HG03521 (cell line): ENCODE measurements at regions not wholly inside any gene's neighbourhood (a gene's known extent, or its start where the extent isn't known, plus 50 kb on each side); places are given as distances from the start of the nearest gene placed in this dataset.
"Not testable (repeated sequence)": the region's sequence is repeated elsewhere in the genome, so short reads cannot be mapped to it uniquely, and the experiment has no call there.

Source experiments
- ATAC-seq: cut with Tn5 transposase; IDR thresholded peaks from one replicate; pipeline ENCODE4 v1.9.1; 2021; ENCODE audit warnings: mild to moderate bottlenecking, moderate library complexity; ENCODE audit not compliant: unreplicated experiment

- not testable (repeated sequence) for ATAC-seq
Measured at GRCh38 chr11:25488176-25488575, 843.8 kb upstream of the ANO3 start.

GRCh38 chr11:25501426-25501825 lies 830.5 kb upstream of the ANO3 start:
- not testable (repeated sequence) for ATAC-seq

- no peak for ATAC-seq
Measured at GRCh38 chr11:25515576-25515975, 816.4 kb upstream of the ANO3 start.

GRCh38 chr11:25520459-25520858 lies 811.5 kb upstream of the ANO3 start:
- ATAC-seq, result no peak

- ATAC-seq, result no peak
Measured at GRCh38 chr11:25527841-25528240, 804.1 kb upstream of the ANO3 start.

- no peak for ATAC-seq
Measured at GRCh38 chr11:25529572-25529971, 802.4 kb upstream of the ANO3 start.

GRCh38 chr11:25535467-25536272 lies 796.3 kb upstream of the ANO3 start:
- ATAC-seq, result no peak

- no peak for ATAC-seq
Measured at GRCh38 chr11:25536289-25536688, 795.6 kb upstream of the ANO3 start.

- ATAC-seq, result no peak
Measured at GRCh38 chr11:25537393-25537792, 794.5 kb upstream of the ANO3 start.

GRCh38 chr11:25547292-25547691 lies 784.6 kb upstream of the ANO3 start:
- no peak for ATAC-seq

- ATAC-seq, result no peak
Measured at GRCh38 chr11:25562417-25562816, 769.5 kb upstream of the ANO3 start.

GRCh38 chr11:25565846-25566245 lies 766.1 kb upstream of the ANO3 start:
- ATAC-seq, result no peak

GRCh38 chr11:25566298-25567200 lies 765.4 kb upstream of the ANO3 start:
- no peak for ATAC-seq

GRCh38 chr11:25576320-25576719 lies 755.6 kb upstream of the ANO3 start:
- ATAC-seq, result no peak

- not testable (repeated sequence) for ATAC-seq
Measured at GRCh38 chr11:25579554-25579953, 752.4 kb upstream of the ANO3 start.

GRCh38 chr11:25583596-25583995 lies 748.3 kb upstream of the ANO3 start:
- ATAC-seq, result no peak

- no peak for ATAC-seq
Measured at GRCh38 chr11:25587496-25587895, 744.4 kb upstream of the ANO3 start.

- ATAC-seq, result no peak
Measured at GRCh38 chr11:25593221-25593620, 738.7 kb upstream of the ANO3 start.

- no peak for ATAC-seq
Measured at GRCh38 chr11:25596701-25597100, 735.2 kb upstream of the ANO3 start.

- no peak for ATAC-seq
Measured at GRCh38 chr11:25597696-25598095, 734.2 kb upstream of the ANO3 start.

GRCh38 chr11:25602149-25602548 lies 729.8 kb upstream of the ANO3 start:
- no peak for ATAC-seq

GRCh38 chr11:25602959-25603358 lies 729.0 kb upstream of the ANO3 start:
- no peak for ATAC-seq
